Skeletal muscle satellite cell (primary cell): ENCODE measurements at regions not wholly inside any gene's neighbourhood (a gene's known extent, or its start where the extent isn't known, plus 50 kb on each side); places are given as distances from the start of the nearest gene placed in this dataset.
"Not testable (repeated sequence)": the region's sequence is repeated elsewhere in the genome, so short reads cannot be mapped to it uniquely, and the experiment has no call there.

Experiments used
- H3K27me3 ChIP-seq: 2 replicates; pipeline ENCODE4 v1.7.0; 2013; ENCODE audit warnings: low read length; ENCODE audit not compliant: control insufficient read depth, insufficient read depth
- H3K36me3 ChIP-seq: 2 replicates; pipeline ENCODE4 v1.7.0; 2013; ENCODE audit warnings: mild to moderate bottlenecking, control low read depth, low read length; ENCODE audit not compliant: insufficient read depth
- H3K4me1 ChIP-seq: 2 replicates; pipeline ENCODE4 v1.7.0; 2013; ENCODE audit warnings: low read length; ENCODE audit not compliant: control insufficient read depth, insufficient read depth
- H3K4me2 ChIP-seq: 2 replicates; pipeline ENCODE4 v1.7.0; 2013; ENCODE audit warnings: mild to moderate bottlenecking, low read length
- H3K4me3 ChIP-seq: 2 replicates; pipeline ENCODE4 v1.7.0; 2013; ENCODE audit warnings: low read length
- H3K9ac ChIP-seq: 2 replicates; pipeline ENCODE4 v1.7.0; 2013; ENCODE audit warnings: mild to moderate bottlenecking, low read depth, low read length, moderate library complexity
- H3K9me3 ChIP-seq: replicated peaks from 2 replicates; pipeline ENCODE4 v1.7.0; 2013; ENCODE audit warnings: mild to moderate bottlenecking, control low read depth, low read length

- H3K4me2 ChIP-seq, H3K4me1 ChIP-seq, H3K9me3 ChIP-seq, H3K36me3 ChIP-seq, H3K9ac ChIP-seq, H3K4me3 ChIP-seq: not testable (repeated sequence)
- peaks cover 19% of the 10 kb centered on the region for H3K27me3 ChIP-seq
These were observed 88.0 kb downstream of the SPRY4 start for GRCh38 chr5:142236673-142237290.

DNA sequence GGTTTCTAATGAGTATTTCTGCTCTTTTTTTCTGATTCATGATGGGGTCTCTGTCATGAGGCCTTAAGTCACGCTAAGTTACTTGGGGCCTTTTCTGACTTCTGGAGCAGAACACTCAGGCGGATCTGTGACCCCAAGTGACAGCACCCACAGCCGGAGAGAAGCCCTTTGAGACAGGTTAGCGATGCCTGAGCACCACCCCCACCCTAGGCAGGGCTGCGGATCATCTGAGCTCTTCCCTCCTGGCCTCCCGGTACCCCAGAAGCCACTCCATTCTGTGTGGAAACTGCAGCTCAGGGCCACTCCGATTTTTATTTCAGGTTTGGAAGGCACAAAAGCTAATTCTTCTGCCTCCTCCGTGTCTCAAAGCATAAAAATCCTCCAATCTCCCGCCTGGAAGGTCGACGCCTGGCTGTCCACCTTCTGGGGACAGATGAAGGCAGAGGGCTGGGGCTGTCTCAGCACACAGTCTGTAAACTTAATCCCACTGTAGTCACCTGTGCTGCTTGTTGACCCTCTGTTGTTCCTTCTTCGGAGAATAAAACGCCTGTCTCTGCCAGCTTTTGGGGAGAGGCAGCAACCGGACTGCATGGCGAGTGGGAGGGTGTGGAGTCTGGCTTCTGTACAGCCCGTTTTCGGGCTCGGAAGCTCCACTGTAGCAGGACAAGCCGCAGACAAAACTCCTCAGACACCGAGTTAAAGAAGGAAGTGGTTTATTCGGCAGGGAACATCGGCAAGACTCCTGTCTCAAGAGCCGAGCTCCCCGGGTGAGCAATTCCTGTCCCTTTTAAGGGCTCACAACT, 88.8 kb downstream of the SPRY4 start:
- no peaks in the 10 kb centered on the region for H3K36me3 ChIP-seq
- H3K4me3 ChIP-seq: no peak overlapping the region
- H3K4me1 ChIP-seq: no peaks in the 10 kb centered on the region

DNA sequence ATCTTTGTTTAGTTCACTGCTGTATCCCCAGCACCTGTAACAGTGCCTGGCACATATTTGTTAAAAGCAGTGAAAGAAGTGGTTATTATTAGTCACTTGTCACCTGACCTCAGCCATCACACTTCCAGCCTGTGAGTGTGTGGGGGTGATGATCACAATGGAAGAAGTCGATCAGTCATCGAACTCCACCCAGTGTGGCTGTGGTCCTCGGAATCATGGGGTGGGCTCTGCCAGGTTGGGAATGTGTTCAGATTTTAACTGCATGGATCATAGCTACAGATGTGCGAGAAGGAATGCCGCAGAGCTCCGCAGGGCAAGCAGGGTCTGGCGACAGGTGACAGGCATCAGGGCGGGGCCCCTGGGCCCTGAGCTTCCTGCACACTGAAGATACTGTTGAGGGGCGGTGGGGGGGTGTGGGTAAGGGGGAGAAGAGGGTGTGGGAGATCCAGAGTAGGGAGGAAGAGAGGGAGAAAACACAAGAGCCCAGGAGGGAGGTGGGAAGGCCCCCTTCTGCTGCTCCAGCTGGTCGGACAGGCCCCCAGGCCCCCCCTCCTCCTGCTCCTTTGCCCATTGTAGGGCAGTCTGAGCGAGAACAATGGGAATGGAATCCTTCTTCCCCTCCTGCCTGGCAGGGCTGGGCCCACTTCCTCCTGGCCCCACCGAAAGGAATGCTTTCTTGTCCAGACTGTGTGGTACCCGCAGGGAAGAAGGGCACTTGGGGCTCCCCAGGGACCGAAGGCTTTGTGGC, 89.6 kb downstream of the SPRY4 start:
- H3K4me3 ChIP-seq: no peak overlapping the region
- H3K9me3 ChIP-seq: no peaks in the 10 kb centered on the region
- no peak overlapping the region for H3K9ac ChIP-seq
- H3K27me3 ChIP-seq: peaks cover 23% of the 10 kb centered on the region
- no peaks in the 10 kb centered on the region for H3K36me3 ChIP-seq
- no peak overlapping the region for H3K4me2 ChIP-seq
- no peaks in the 10 kb centered on the region for H3K4me1 ChIP-seq

More for the DNA sequence above, 88.8 kb downstream of the SPRY4 start:
- H3K27me3 ChIP-seq: peaks cover 23% of the 10 kb centered on the region
- no peaks in the 10 kb centered on the region for H3K9me3 ChIP-seq
- no peak overlapping the region for H3K9ac ChIP-seq
- H3K4me2 ChIP-seq: no peak overlapping the region

GRCh38 chr5:142233083-142234032, 91.5 kb downstream of the SPRY4 start:
- H3K27me3 ChIP-seq: peaks cover 23% of the 10 kb centered on the region
- no peaks in the 10 kb centered on the region for H3K36me3 ChIP-seq
- no peak overlapping the region for H3K4me2 ChIP-seq
- H3K4me1 ChIP-seq: no peaks in the 10 kb centered on the region
- H3K4me3 ChIP-seq: no peak overlapping the region
- no peak overlapping the region for H3K9ac ChIP-seq
- no peaks in the 10 kb centered on the region for H3K9me3 ChIP-seq

DNA sequence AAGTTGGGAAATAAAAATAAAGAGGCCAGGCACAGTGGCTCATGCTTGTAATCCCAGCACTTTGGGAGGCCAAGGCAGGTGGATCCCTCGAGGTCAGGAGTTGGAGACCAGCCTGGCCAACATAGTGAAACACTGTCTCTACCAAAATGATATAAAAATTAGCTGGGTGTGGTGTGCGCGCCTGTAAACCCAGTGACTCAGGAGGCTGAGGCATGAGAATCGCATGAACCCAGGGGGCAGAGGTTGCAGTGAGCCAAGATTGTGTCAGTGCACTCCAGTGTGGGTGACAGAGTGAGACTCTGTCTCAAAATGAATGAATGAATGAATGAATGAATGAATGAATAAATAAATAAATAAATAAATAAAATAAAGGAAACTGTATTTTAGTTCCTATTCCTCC, 93.9 kb downstream of the SPRY4 start:
- H3K4me1 ChIP-seq, H3K9ac ChIP-seq, H3K9me3 ChIP-seq, H3K4me3 ChIP-seq, H3K4me2 ChIP-seq, H3K36me3 ChIP-seq: not testable (repeated sequence)
- H3K27me3 ChIP-seq: peaks cover 29% of the 10 kb centered on the region

- Histone ChIP-seq H3K36me3 (no peaks in the 10 kb centered on the region), H3K27me3 (peaks cover 43% of the 10 kb centered on the region), H3K4me3 (no peak overlapping the region), H3K9me3 (no peaks in the 10 kb centered on the region), H3K9ac (no peak overlapping the region), H3K4me2 (no peak overlapping the region), H3K4me1 (peaks cover 4% of the 10 kb centered on the region)
These were observed 99.7 kb downstream of the SPRY4 start for GRCh38 chr5:142225141-142225540.

- H3K4me3 ChIP-seq: no peak overlapping the region
- no peak overlapping the region for H3K9ac ChIP-seq
- no peaks in the 10 kb centered on the region for H3K36me3 ChIP-seq
- peaks cover 4% of the 10 kb centered on the region for H3K4me1 ChIP-seq
- no peaks in the 10 kb centered on the region for H3K9me3 ChIP-seq
- no peak overlapping the region for H3K4me2 ChIP-seq
- peaks cover 50% of the 10 kb centered on the region for H3K27me3 ChIP-seq
These were observed 101.8 kb downstream of the SPRY4 start for GRCh38 chr5:142222866-142223558.

- H3K4me1 ChIP-seq: peaks cover 4% of the 10 kb centered on the region
- no peaks in the 10 kb centered on the region for H3K9me3 ChIP-seq
- no peak overlapping the region for H3K4me3 ChIP-seq
- no peak overlapping the region for H3K4me2 ChIP-seq
- peaks cover 54% of the 10 kb centered on the region for H3K27me3 ChIP-seq
- H3K9ac ChIP-seq: no peak overlapping the region
- H3K36me3 ChIP-seq: no peaks in the 10 kb centered on the region
These were observed 102.5 kb downstream of the SPRY4 start for GRCh38 chr5:142222225-142222865.

- Histone ChIP-seq H3K27me3 (peaks cover 49% of the 10 kb centered on the region), H3K9ac (no peak overlapping the region), H3K36me3 (no peaks in the 10 kb centered on the region), H3K9me3 (no peaks in the 10 kb centered on the region), H3K4me3 (no peak overlapping the region), H3K4me1 (peaks cover 13% of the 10 kb centered on the region), H3K4me2 (no peak overlapping the region)
These were observed 103.5 kb downstream of the SPRY4 start for GRCh38 chr5:142221091-142221860.

DNA sequence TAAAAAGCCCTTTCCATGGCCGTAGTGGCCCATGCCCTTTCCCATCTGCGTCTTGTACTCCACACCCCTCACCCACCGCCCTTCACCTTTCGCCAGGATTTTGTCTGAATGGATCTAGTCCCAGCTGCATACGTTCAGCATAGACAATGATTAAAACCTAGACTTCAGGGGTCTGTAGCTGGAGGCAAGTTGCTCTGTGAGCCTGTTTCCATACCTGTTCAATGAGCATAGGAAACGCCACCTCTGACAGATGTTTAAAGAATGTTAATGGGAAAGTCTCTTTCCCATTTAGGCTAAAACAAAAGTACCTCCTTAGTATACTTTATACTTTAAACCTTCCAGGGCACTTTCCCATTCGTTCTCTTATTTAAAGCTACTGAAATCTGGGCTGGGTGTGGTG, 105.7 kb downstream of the SPRY4 start:
- Histone ChIP-seq H3K36me3 (no peaks in the 10 kb centered on the region), H3K4me1 (peaks cover 21% of the 10 kb centered on the region), H3K27me3 (peaks cover 38% of the 10 kb centered on the region), H3K9ac (no peak overlapping the region), H3K9me3 (no peaks in the 10 kb centered on the region), H3K4me3 (no peak overlapping the region), H3K4me2 (no peak overlapping the region)
